HG03280 (cell line): ENCODE measurements at regions not wholly inside any gene's neighbourhood (a gene's known extent, or its start where the extent isn't known, plus 50 kb on each side); places are given as distances from the start of the nearest gene placed in this dataset.
"Not testable (repeated sequence)": the region's sequence is repeated elsewhere in the genome, so short reads cannot be mapped to it uniquely, and the experiment has no call there.

Experiments
- ATAC-seq: cut with Tn5 transposase; IDR thresholded peaks from one replicate; pipeline ENCODE4 v1.9.1; 2021; ENCODE audit warnings: mild to moderate bottlenecking, moderate library complexity; ENCODE audit not compliant: unreplicated experiment

GRCh38 chr2:57119141-57119540, 927.5 kb upstream of the VRK2 start:
- ATAC-seq = no peak

DNA sequence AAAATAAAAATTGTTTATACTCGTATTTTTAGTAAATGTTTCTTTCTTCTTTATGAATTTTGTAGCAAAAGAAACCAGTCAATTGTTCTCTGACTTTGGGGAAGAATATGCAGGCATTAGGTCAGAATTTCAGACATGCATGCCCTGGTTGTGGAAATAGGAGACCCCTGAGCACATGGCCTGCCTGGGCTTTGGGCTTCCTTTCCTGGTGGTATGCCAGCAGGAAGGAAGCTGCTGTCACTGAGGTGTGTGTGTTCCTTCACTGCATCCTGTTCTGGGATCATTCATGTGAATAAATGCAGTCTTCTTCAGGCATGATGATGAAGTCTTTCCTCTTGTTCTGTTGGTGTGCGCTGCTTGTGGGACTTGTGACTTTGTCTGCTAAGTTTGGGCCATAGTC, 920.2 kb upstream of the VRK2 start:
- no peak for ATAC-seq

- ATAC-seq = no peak
Observed at GRCh38 chr2:57139179-57139578, 907.4 kb upstream of the VRK2 start.

DNA sequence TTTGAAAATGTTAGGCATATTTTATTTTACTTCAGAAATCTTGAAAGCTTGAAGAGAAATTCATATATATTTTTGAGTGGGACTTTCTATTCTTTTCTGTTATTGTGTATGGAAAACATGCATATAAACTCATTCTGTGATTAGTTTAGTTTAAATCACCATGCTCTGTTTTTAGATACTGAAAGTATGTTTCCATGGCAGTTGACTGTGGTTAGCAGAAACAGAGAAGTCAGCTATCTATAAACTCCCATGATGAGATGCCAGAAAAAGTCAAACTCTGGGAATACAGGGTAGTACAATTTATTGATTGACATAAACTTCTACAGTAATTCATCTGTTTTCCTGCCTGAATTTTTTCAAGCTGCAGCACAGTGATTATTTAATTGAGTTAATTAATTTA, 905.3 kb upstream of the VRK2 start:
- no peak for ATAC-seq

- ATAC-seq = no peak
Observed at GRCh38 chr2:57146951-57147350, 899.7 kb upstream of the VRK2 start.

- no peak for ATAC-seq
Observed at GRCh38 chr2:57156231-57156924, 890.2 kb upstream of the VRK2 start.

DNA sequence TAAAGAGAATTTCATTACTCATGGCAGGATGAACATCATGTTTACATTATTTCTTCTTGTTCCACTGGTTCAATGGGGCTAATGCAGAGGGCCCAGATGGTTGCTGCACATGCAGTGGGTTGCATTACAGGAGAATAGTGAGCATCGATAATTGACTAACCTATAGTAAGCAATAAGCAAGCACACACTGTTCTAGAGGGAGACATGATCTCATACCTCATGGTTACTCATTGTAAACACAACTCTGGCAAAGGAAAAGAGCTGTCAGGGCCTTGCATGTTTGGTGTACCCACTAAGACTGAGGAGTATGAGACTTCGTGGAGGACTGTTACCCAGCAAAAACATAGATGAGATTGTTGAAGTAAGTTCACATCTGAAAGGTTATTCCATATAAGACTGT, 885.6 kb upstream of the VRK2 start:
- ATAC-seq = no peak

DNA sequence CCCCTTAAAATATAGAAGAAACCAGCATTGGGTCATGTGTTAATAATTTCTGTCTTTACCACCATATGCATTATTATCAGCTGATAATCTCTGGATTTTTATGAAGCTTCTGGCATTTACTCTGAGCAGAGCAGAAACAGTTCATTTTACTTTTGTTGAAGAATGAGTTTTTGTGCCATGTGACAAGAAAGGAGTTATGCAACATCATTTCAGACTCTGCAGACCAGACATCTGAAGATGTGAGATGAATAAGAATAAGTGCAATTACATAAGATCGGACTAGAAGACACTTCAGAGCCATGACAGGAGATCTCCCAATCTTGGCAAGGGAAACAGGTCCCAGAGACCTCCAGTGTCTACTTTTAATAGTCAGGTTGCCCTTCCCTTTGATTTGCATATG, 869.4 kb upstream of the VRK2 start:
- no peak for ATAC-seq

DNA sequence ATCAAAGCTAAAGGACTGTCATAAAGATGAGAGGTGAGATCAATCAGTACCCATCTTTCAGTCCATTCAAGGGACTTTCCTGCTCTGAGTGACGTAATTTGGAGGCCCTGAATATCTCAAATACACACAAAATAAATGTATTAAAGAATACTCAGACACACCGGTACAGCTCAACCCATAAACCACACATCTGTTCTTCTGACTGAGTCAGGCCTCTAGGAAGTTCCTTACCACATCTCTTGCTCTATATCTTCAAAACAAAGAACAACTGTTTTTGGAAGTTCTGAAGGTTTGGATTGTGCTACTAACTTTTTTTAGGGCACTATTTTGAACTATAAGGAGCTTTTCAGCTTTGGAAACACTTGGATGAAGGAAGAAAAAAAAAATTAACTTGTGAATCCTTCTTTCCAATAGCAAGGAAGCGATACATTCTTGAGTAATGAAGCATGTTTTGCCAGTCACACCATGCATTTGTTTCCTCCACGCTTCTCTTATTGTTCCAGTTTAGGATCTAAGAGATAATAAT, 866.5 kb upstream of the VRK2 start:
- ATAC-seq = no peak

GRCh38 chr2:57180678-57181077, 865.9 kb upstream of the VRK2 start:
- no peak for ATAC-seq

DNA sequence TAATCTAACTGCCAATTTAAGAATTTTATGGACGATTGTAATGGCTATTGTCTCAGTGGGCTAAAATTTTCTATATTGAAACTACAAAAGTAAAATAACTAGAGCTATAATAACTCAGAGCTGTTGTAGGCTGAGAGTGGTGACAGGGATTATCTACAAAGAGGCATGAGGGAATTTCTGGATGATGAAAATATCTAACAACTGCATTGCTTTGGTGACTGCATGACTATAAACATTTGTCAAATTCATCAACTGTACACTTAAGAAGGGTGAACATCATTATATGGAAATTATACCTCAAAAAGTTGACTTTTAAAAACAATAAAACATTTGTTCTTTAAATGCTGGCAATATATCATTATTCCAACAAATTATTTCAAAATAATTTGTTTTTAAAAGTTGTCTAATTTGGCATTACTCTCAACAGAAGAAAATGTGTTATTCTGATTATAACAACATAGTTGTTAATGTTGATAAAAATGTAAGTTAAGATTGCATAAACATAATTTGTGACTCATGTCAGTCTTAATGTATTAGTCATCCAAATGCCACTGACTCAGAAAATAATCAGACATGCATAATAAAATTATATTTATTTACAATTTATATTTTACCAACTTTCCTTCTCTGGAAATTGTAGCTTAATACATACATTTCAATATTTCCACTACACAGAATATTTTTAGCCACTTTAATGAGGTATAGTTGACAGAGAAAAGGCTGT, 865.1 kb upstream of the VRK2 start:
- no peak for ATAC-seq

GRCh38 chr2:57182916-57183315, 863.7 kb upstream of the VRK2 start:
- no peak for ATAC-seq

GRCh38 chr2:57185568-57185967, 861.0 kb upstream of the VRK2 start:
- no peak for ATAC-seq

DNA sequence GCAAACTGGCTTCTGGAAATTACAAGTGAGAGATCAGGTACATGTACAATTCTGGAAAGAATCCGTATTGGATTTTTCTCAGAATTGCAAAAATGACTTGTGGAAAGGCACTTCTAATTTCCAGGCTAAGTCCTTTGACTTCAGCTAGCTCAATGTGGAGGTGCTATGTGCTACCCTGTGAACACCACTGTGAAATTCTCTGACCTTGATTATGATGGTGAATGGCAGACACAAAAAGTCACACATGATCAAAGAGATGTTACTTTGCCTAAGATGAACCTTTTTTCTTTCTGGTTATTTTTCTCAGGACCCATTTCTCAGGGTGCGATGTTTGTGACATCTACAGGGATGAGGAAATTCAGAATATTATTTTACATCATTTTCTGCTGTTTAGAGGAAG, 856.6 kb upstream of the VRK2 start:
- ATAC-seq = no peak

- no peak for ATAC-seq
Observed at GRCh38 chr2:57199663-57200062, 846.9 kb upstream of the VRK2 start.

- ATAC-seq = no peak
Observed at GRCh38 chr2:57204364-57204763, 842.2 kb upstream of the VRK2 start.

DNA sequence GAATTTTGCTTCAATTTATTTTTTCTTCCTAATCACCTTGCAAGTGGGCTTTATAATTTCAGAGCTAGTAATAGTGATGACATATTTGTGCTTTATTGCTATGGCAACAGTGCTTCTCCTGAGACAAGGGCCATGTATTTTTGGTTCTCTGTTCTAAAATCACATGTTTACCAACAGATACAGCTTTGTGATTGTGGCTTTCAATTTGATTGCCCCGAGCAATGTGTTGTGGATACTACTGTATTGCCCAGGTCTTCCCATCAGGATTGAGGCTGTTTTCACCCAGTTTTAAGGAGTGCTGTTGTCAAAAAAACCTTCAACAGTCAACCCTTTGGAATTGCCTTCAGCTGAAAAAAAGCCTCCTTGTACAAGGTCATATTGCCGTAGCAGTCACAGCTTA, 841.4 kb upstream of the VRK2 start:
- no peak for ATAC-seq

DNA sequence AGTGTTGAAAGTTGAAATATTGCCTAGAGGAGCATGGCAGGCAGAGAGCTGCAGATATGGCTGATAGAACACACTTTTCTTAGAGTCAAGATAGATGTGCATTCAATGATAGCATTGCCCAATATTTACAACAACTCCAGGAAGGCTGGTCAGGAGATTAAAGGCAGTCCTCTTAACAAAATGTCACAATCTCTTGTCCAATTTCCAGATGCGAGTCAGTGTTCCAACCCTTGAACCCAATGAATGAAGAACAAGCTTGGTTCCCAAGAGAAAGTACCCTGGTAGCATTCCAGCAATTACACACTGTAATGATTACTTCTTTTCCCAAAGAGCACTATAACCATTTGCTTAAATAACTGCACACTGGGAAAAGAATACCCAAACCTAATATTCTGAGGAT, 839.4 kb upstream of the VRK2 start:
- no peak for ATAC-seq

- ATAC-seq = no peak
Observed at GRCh38 chr2:57209799-57210198, 836.8 kb upstream of the VRK2 start.

DNA sequence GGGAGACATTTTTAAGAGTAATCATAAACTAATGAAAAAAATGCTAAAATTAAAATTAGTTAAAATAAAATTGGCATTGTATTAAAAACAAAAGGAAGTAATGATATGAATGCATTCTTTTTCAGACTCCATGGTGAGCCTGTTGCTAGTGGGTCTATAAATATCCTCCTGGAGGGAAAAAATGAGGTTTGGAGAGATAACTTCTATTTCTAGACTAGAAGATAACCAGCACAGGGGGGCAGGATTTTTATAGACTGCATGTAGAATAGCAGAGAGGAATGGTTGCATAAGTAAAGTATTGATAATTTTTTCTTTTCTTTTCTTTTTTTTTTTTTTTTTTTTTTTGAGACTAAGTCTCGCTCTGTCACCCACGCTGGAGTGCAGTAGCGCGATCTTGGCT, 835.8 kb upstream of the VRK2 start:
- ATAC-seq = no peak

- ATAC-seq = no peak
Observed at GRCh38 chr2:57217013-57217412, 829.6 kb upstream of the VRK2 start.

DNA sequence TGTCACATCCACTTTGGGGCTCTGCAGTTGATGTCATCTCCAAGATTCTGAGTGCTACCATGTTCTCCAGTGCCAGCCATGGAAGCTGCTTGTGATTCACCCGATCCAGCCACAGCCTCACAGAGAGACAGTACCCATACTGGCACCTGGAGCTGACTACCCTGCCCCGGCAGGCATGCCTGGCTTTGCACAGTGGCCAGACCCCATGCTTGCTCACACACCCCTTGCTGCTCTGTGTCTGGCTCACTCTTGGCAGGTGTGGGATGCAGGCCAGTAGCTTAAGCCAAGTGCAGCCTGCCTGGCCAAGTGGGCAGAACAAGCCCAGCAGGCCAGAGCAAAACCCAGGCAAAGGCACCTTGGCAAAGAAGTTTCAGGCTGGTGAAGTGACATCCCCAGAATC, 828.4 kb upstream of the VRK2 start:
- ATAC-seq = no peak

DNA sequence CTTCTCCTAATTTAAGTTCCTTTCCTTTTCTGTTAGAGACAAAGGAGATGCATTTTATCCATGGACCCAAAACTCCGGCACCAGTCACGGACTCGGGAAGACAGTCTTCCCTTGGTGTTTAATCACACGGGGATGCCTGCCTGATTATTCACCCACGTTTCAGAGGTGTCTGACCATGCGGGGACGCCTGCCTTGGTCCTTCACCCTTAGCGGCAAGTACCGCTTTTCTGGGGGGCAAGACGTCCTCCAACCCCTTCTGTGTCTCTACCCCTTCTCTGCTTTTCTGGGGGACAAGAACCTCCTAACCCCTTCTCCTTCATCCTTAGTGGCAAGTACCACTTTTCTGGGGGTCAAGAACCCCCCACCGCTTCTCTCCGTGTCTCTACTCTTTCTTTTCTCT, 816.9 kb upstream of the VRK2 start:
- ATAC-seq = not testable (repeated sequence)
